Stomach (tissue), 8 donors: ENCODE measurements at regions not wholly inside any gene's neighbourhood (a gene's known extent, or its start where the extent isn't known, plus 50 kb on each side); places are given as distances from the start of the nearest gene placed in this dataset.
"Not testable (repeated sequence)": the region's sequence is repeated elsewhere in the genome, so short reads cannot be mapped to it uniquely, and the experiment has no call there.

ENCODE experiments used
- DNase-seq, 2 donors: peaks; one replicate each; pipeline versions ENCODE4 v3.0.0 to v3.0.0-alpha.2; 2013 to 2019
- H3K27ac ChIP-seq, 5 donors: fragments of 200-600 bp in 4 of 5; sonication (generic) in 4 of 5; one replicate each; pipeline ENCODE4 v1.5.1; 2013 to 2019; ENCODE audit warnings: mild to moderate bottlenecking in 1 of 5, moderate library complexity in 1 of 5
- H3K27me3 ChIP-seq, 3 donors: fragments of 200-600 bp; sonication (generic); one replicate each; pipeline ENCODE4 v1.5.1; 2017 to 2019; ENCODE audit warnings: mixed run types in 1 of 3
- H3K36me3 ChIP-seq, 4 donors: fragments of 200-600 bp; sonication (generic); 1 replicate in 3 of 4; 2 replicates in 1 of 4; pipeline ENCODE4 v1.5.1; 2016 to 2019
- H3K4me1 ChIP-seq, 4 donors: fragments of 200-600 bp; sonication (generic); one replicate each; pipeline ENCODE4 v1.5.1; 2016 to 2019
- H3K4me3 ChIP-seq, 4 donors: fragments of 200-600 bp; sonication (generic) in 3 of 4; one replicate each; pipeline ENCODE4 v1.5.1; 2016 to 2019; ENCODE audit warnings: mild to moderate bottlenecking in 1 of 4
- H3K9me3 ChIP-seq, 4 donors: fragments of 200-600 bp; sonication (generic); one replicate each; pipeline ENCODE4 v1.5.1; 2016 to 2019
- CTCF ChIP-seq, 7 experiments: fragments of 450-650 bp in 4 of 7; fragments of 200-600 bp in 3 of 7; sonication (generic) in 3 of 7; IDR thresholded peaks; one replicate each; pipeline ENCODE4 v1.5.1; 2016 to 2019; ENCODE audit warnings: antibody characterized with exemption in 7 of 7, control low read depth in 2 of 7, mild to moderate bottlenecking in 1 of 7
- EP300 ChIP-seq: sonication (generic); formaldehyde crosslinking; IDR thresholded peaks from one replicate; pipeline ENCODE4 v1.6.1; 2017; ENCODE audit warnings: antibody characterized with exemption
- POLR2A ChIP-seq, 4 donors: fragments of 450-650 bp; IDR thresholded peaks; one replicate each; pipeline ENCODE4 v1.6.1; 2016; ENCODE audit warnings: antibody characterized with exemption in 4 of 4, control low read depth in 2 of 4, mild to moderate bottlenecking in 1 of 4, moderate library complexity in 1 of 4
- POLR2AphosphoS5 ChIP-seq, 3 donors: sonication (generic); formaldehyde crosslinking; IDR thresholded peaks; one replicate each; pipeline ENCODE4 v1.6.1; 2016; ENCODE audit warnings: antibody characterized with exemption in 3 of 3
- WGBS, 5 donors: extraction: QIAGEN DNeasy Blood & Tissue Kit in 3 of 5; methylation state at CpG; one replicate each; pipeline versions ENCODE4 v1.1.5 to v1.1.7; 2013 to 2018; 5-methylcytosine and 5-hydroxymethylcytosine counted together
- intact Hi-C: fragments of 100-400 bp; cut with DNase I; formaldehyde crosslinking; loops from one replicate; pipeline ENCODE4 v1.15.1; 2023; ENCODE audit warnings: low total_unique reads
- donor health status: healthy with polysubstance abuse.
- donor health status: Bipolar disorder and iron deficiency.
- donor health status: healthy.

GRCh38 chr3:101973163-101973505, 123.8 kb downstream of the NFKBIZ start:
- H3K4me1 ChIP-seq: no peaks in the 10 kb centered on the region
- WGBS, 5 donors: 86 to 95% (median 93%) methylated on average over 1 of the region's 1 CpG
- no peaks in the 10 kb centered on the region for H3K27me3 ChIP-seq
- intact Hi-C loops: no loop called here
- H3K36me3 ChIP-seq: no peaks in the 10 kb centered on the region
- TF ChIP-seq POLR2AphosphoS5 (IDR thresholded peaks at IDR 0.05): no peak
- no peak for TF ChIP-seq EP300
- no peak for TF ChIP-seq POLR2A (IDR thresholded peaks at IDR 0.05)
- TF ChIP-seq CTCF (IDR thresholded peaks at IDR 0.05): no peak
- H3K27ac ChIP-seq: no peak overlapping the region
- DNase-seq: no peak
- H3K9me3 ChIP-seq: no peaks in the 10 kb centered on the region
- no peak overlapping the region for H3K4me3 ChIP-seq

GRCh38 chr3:101975415-101975814, 126.1 kb downstream of the NFKBIZ start:
- H3K4me1 ChIP-seq, H3K9me3 ChIP-seq, H3K36me3 ChIP-seq, H3K27me3 ChIP-seq, intact Hi-C loops, DNase-seq, H3K4me3 ChIP-seq, H3K27ac ChIP-seq: not testable (repeated sequence)
- WGBS, 5 donors: 91 to 98% (median 94%) methylated on average over 1 of the region's 1 CpG

- WGBS, 5 donors: 69 to 92% (median 85%) methylated on average over 1 of the region's 1 CpG
- intact Hi-C loops: no loop called here
- no peaks in the 10 kb centered on the region for H3K9me3 ChIP-seq
- H3K4me3 ChIP-seq: no peak overlapping the region
- H3K27ac ChIP-seq: no peak overlapping the region
- TF ChIP-seq POLR2AphosphoS5 (IDR thresholded peaks at IDR 0.05) (no peak), POLR2A (IDR thresholded peaks at IDR 0.05) (no peak), CTCF (IDR thresholded peaks at IDR 0.05) (no peak), EP300 (no peak)
- no peaks in the 10 kb centered on the region for H3K27me3 ChIP-seq
- H3K4me1 ChIP-seq: peaks cover 0 to 6% (median 0%) of the 10 kb centered on the region in 4 donors
- H3K36me3 ChIP-seq: no peaks in the 10 kb centered on the region
- no peak for DNase-seq
Measured at GRCh38 chr3:101976473-101976872, 127.2 kb downstream of the NFKBIZ start.

GRCh38 chr3:101978348-101978747, 129.0 kb downstream of the NFKBIZ start:
- Histone ChIP-seq H3K4me3 (no peak overlapping the region), H3K36me3 (no peaks in the 10 kb centered on the region), H3K27ac (no peak overlapping the region), H3K27me3 (no peaks in the 10 kb centered on the region), H3K9me3 (no peaks in the 10 kb centered on the region), H3K4me1 (peaks cover 0 to 6% (median 0%) of the 10 kb centered on the region in 4 donors)
- 26 to 40% (median 32%) methylated on average over 2 of the region's 2 CpGs for WGBS, 5 donors
- intact Hi-C loops: no loop called here
- TF ChIP-seq POLR2AphosphoS5 (IDR thresholded peaks at IDR 0.05) (no peak), EP300 (no peak), POLR2A (IDR thresholded peaks at IDR 0.05) (no peak), CTCF (IDR thresholded peaks at IDR 0.05) (no peak)
- DNase-seq: no peak

GRCh38 chr3:101979033-101979432, 129.7 kb downstream of the NFKBIZ start:
- Histone ChIP-seq H3K27me3 (no peaks in the 10 kb centered on the region), H3K4me3 (no peak overlapping the region), H3K27ac (no peak overlapping the region), H3K4me1 (peaks cover 0 to 6% (median 0%) of the 10 kb centered on the region in 4 donors), H3K9me3 (no peaks in the 10 kb centered on the region), H3K36me3 (no peaks in the 10 kb centered on the region)
- 83 to 91% (median 88%) methylated on average over 3 of the region's 3 CpGs for WGBS, 5 donors
- DNase-seq: no peak
- TF ChIP-seq CTCF (IDR thresholded peaks at IDR 0.05) (no peak), EP300 (no peak), POLR2A (IDR thresholded peaks at IDR 0.05) (no peak), POLR2AphosphoS5 (IDR thresholded peaks at IDR 0.05) (no peak)
- intact Hi-C loops: no loop called here
